Stimulated activated naive CD8-positive, alpha-beta T cell treated with anti-CD3 and anti-CD28 coated beads, Interleukin-15, amount 100 ng/mL, for 72 hours (primary cell): ENCODE measurements at regions not wholly inside any gene's neighbourhood (a gene's known extent, or its start where the extent isn't known, plus 50 kb on each side); places are given as distances from the start of the nearest gene placed in this dataset.

Source experiments
- ATAC-seq: fragments of 150-1000 bp; cut with Tn5 transposase; 2 replicates; pipeline ENCODE4 v1.10.0; 2021; ENCODE audit warnings: mild to moderate bottlenecking, moderate library complexity
- DNase-seq, 2 donors: peaks; one replicate each; pipeline ENCODE4 v3.0.0; 2021 to 2022
- H3K27ac Mint-ChIP-seq, 2 donors: one replicate each; pipeline ENCODE4 v1.8.0; 2022; ENCODE audit warnings: mild to moderate bottlenecking in 2 of 2, mixed read lengths in 2 of 2, moderate library complexity in 2 of 2
- H3K27me3 Mint-ChIP-seq: one replicate; pipeline ENCODE4 v1.8.0; 2022; ENCODE audit warnings: mixed read lengths
- H3K4me1 Mint-ChIP-seq: one replicate; pipeline ENCODE4 v1.8.0; 2022; ENCODE audit warnings: mild to moderate bottlenecking, mixed read lengths
- H3K4me3 Mint-ChIP-seq, 2 donors: one replicate each; pipeline ENCODE4 v1.8.0; 2022; ENCODE audit warnings: mild to moderate bottlenecking in 2 of 2, mixed read lengths in 2 of 2, moderate library complexity in 1 of 2
- H3K9me3 Mint-ChIP-seq, 2 donors: one replicate each; pipeline ENCODE4 v1.8.0; 2022; ENCODE audit warnings: mixed read lengths in 2 of 2

GRCh38 chr4:58272311-58272710, 1162.1 kb upstream of the IGFBP7 start:
- DNase-seq (no peak), ATAC-seq (no peak)
- Mint-ChIP-seq H3K9me3 (peaks cover 11 to 29% of the 10 kb centered on the region in 2 donors), H3K4me3 (no peak overlapping the region), H3K4me1 (no peaks in the 10 kb centered on the region), H3K27ac (no peak overlapping the region), H3K27me3 (no peaks in the 10 kb centered on the region)

- peaks cover 5 to 26% of the 10 kb centered on the region in 2 donors for H3K9me3 Mint-ChIP-seq
- no peaks in the 10 kb centered on the region for H3K4me1 Mint-ChIP-seq
- ATAC-seq (no peak), DNase-seq (no peak)
- H3K4me3 Mint-ChIP-seq = no peak overlapping the region
- H3K27ac Mint-ChIP-seq = no peak overlapping the region
- no peaks in the 10 kb centered on the region for H3K27me3 Mint-ChIP-seq
These were observed 1155.5 kb upstream of the IGFBP7 start for GRCh38 chr4:58265734-58266133.

- Mint-ChIP-seq H3K27ac (no peak overlapping the region), H3K4me3 (no peak overlapping the region), H3K9me3 (peaks cover 0 to 5% of the 10 kb centered on the region in 2 donors), H3K4me1 (no peaks in the 10 kb centered on the region), H3K27me3 (no peaks in the 10 kb centered on the region)
- no peak for DNase-seq
- ATAC-seq = no peak
These were observed 1151.3 kb upstream of the IGFBP7 start for GRCh38 chr4:58261526-58261925.

GRCh38 chr4:58254291-58254690, 1144.1 kb upstream of the IGFBP7 start:
- H3K4me1 Mint-ChIP-seq = no peaks in the 10 kb centered on the region

GRCh38 chr4:58252656-58253055, 1142.5 kb upstream of the IGFBP7 start:
- DNase-seq = no peak
- H3K27ac Mint-ChIP-seq = no peak overlapping the region
- ATAC-seq = no peak
- H3K9me3 Mint-ChIP-seq = no peaks in the 10 kb centered on the region
- no peaks in the 10 kb centered on the region for H3K27me3 Mint-ChIP-seq
- H3K4me1 Mint-ChIP-seq = no peaks in the 10 kb centered on the region
- H3K4me3 Mint-ChIP-seq = no peak overlapping the region

More at GRCh38 chr4:58254291-58254690, 1144.1 kb upstream of the IGFBP7 start:
- DNase-seq (no peak), ATAC-seq (no peak)
- no peak overlapping the region for H3K27ac Mint-ChIP-seq
- H3K27me3 Mint-ChIP-seq = no peaks in the 10 kb centered on the region
- H3K9me3 Mint-ChIP-seq = no peaks in the 10 kb centered on the region
- no peak overlapping the region for H3K4me3 Mint-ChIP-seq

- peaks cover 0 to 7% of the 10 kb centered on the region in 2 donors for H3K9me3 Mint-ChIP-seq
- H3K4me1 Mint-ChIP-seq = no peaks in the 10 kb centered on the region
- H3K27me3 Mint-ChIP-seq = no peaks in the 10 kb centered on the region
- no peak overlapping the region for H3K4me3 Mint-ChIP-seq
- no peak overlapping the region for H3K27ac Mint-ChIP-seq
- ATAC-seq (no peak), DNase-seq (no peak)
These were observed 1137.6 kb upstream of the IGFBP7 start for GRCh38 chr4:58247792-58248191.

GRCh38 chr4:58225460-58225859, 1115.3 kb upstream of the IGFBP7 start:
- peaks cover 0 to 6% of the 10 kb centered on the region in 2 donors for H3K9me3 Mint-ChIP-seq
- DNase-seq (no peak), ATAC-seq (no peak)
- no peaks in the 10 kb centered on the region for H3K4me1 Mint-ChIP-seq
- H3K27me3 Mint-ChIP-seq = no peaks in the 10 kb centered on the region
- H3K4me3 Mint-ChIP-seq = no peak overlapping the region
- H3K27ac Mint-ChIP-seq = no peak overlapping the region

- ATAC-seq = no peak
- no peaks in the 10 kb centered on the region for H3K4me1 Mint-ChIP-seq
- peaks cover 10 to 19% of the 10 kb centered on the region in 2 donors for H3K9me3 Mint-ChIP-seq
These were observed 1109.0 kb upstream of the IGFBP7 start for GRCh38 chr4:58219179-58219578.

GRCh38 chr4:58216461-58216860, 1106.3 kb upstream of the IGFBP7 start:
- no peak for ATAC-seq
- Mint-ChIP-seq H3K9me3 (peaks cover 14 to 25% of the 10 kb centered on the region in 2 donors), H3K27ac (no peak overlapping the region), H3K27me3 (no peaks in the 10 kb centered on the region), H3K4me1 (no peaks in the 10 kb centered on the region), H3K4me3 (no peak overlapping the region)
- DNase-seq = no peak

More at GRCh38 chr4:58219179-58219578, 1109.0 kb upstream of the IGFBP7 start:
- H3K27ac Mint-ChIP-seq = no peak overlapping the region
- H3K27me3 Mint-ChIP-seq = no peaks in the 10 kb centered on the region
- no peak for DNase-seq
- H3K4me3 Mint-ChIP-seq = no peak overlapping the region

- no peaks in the 10 kb centered on the region for H3K27me3 Mint-ChIP-seq
- no peak overlapping the region for H3K27ac Mint-ChIP-seq
- H3K4me1 Mint-ChIP-seq = no peaks in the 10 kb centered on the region
- DNase-seq (no peak), ATAC-seq (no peak)
- peaks cover 14 to 25% of the 10 kb centered on the region in 2 donors for H3K9me3 Mint-ChIP-seq
- no peak overlapping the region for H3K4me3 Mint-ChIP-seq
These were observed 1104.2 kb upstream of the IGFBP7 start for GRCh38 chr4:58214376-58214775.

GRCh38 chr4:58209551-58209950, 1099.4 kb upstream of the IGFBP7 start:
- Mint-ChIP-seq H3K4me3 (no peak overlapping the region), H3K9me3 (peaks cover 5 to 18% of the 10 kb centered on the region in 2 donors), H3K27me3 (no peaks in the 10 kb centered on the region), H3K27ac (no peak overlapping the region), H3K4me1 (no peaks in the 10 kb centered on the region)
- DNase-seq (no peak), ATAC-seq (no peak)

GRCh38 chr4:58209001-58209400, 1098.8 kb upstream of the IGFBP7 start:
- no peak for DNase-seq

GRCh38 chr4:58205446-58206235, 1095.5 kb upstream of the IGFBP7 start:
- no peaks in the 10 kb centered on the region for H3K4me1 Mint-ChIP-seq
- H3K27ac Mint-ChIP-seq = no peak overlapping the region
- peaks cover 0 to 4% of the 10 kb centered on the region in 2 donors for H3K9me3 Mint-ChIP-seq
- DNase-seq (no peak), ATAC-seq (no peak)
- H3K4me3 Mint-ChIP-seq = no peak overlapping the region
- no peaks in the 10 kb centered on the region for H3K27me3 Mint-ChIP-seq

More at GRCh38 chr4:58209001-58209400, 1098.8 kb upstream of the IGFBP7 start:
- no peaks in the 10 kb centered on the region for H3K4me1 Mint-ChIP-seq
- H3K4me3 Mint-ChIP-seq = no peak overlapping the region
- H3K9me3 Mint-ChIP-seq = peaks cover 4 to 13% of the 10 kb centered on the region in 2 donors
- H3K27me3 Mint-ChIP-seq = no peaks in the 10 kb centered on the region
- no peak for ATAC-seq
- H3K27ac Mint-ChIP-seq = no peak overlapping the region

- no peak overlapping the region for H3K4me3 Mint-ChIP-seq
- no peaks in the 10 kb centered on the region for H3K27me3 Mint-ChIP-seq
- no peak for ATAC-seq
- no peak overlapping the region for H3K27ac Mint-ChIP-seq
- peaks cover 22 to 36% of the 10 kb centered on the region in 2 donors for H3K9me3 Mint-ChIP-seq
- H3K4me1 Mint-ChIP-seq = no peaks in the 10 kb centered on the region
- DNase-seq = no peak
These were observed 1082.0 kb upstream of the IGFBP7 start for GRCh38 chr4:58192217-58192616.

- Mint-ChIP-seq H3K27ac (no peak overlapping the region), H3K9me3 (peaks cover 23 to 36% of the 10 kb centered on the region in 2 donors), H3K4me1 (no peaks in the 10 kb centered on the region), H3K4me3 (no peak overlapping the region), H3K27me3 (no peaks in the 10 kb centered on the region)
- ATAC-seq (no peak), DNase-seq (no peak)
These were observed 1080.9 kb upstream of the IGFBP7 start for GRCh38 chr4:58191109-58191508.

GRCh38 chr4:58188316-58188715, 1078.1 kb upstream of the IGFBP7 start:
- no peak for DNase-seq
- no peak overlapping the region for H3K4me3 Mint-ChIP-seq
- no peaks in the 10 kb centered on the region for H3K27me3 Mint-ChIP-seq
- H3K4me1 Mint-ChIP-seq = no peaks in the 10 kb centered on the region
- no peak for ATAC-seq
- no peak overlapping the region for H3K27ac Mint-ChIP-seq
- H3K9me3 Mint-ChIP-seq = peaks cover 26 to 29% of the 10 kb centered on the region in 2 donors

GRCh38 chr4:58175024-58175423, 1064.8 kb upstream of the IGFBP7 start:
- DNase-seq = no peak
- Mint-ChIP-seq H3K9me3 (peaks cover 9 to 23% of the 10 kb centered on the region in 2 donors), H3K4me1 (no peaks in the 10 kb centered on the region), H3K27me3 (no peaks in the 10 kb centered on the region), H3K4me3 (no peak overlapping the region), H3K27ac (no peak overlapping the region)
- no peak for ATAC-seq
